ENCODE measurements at regions not wholly inside any gene's neighbourhood (a gene's known extent, or its start where the extent isn't known, plus 50 kb on each side); places are given as distances from the start of the nearest gene placed in this dataset.

DNA sequence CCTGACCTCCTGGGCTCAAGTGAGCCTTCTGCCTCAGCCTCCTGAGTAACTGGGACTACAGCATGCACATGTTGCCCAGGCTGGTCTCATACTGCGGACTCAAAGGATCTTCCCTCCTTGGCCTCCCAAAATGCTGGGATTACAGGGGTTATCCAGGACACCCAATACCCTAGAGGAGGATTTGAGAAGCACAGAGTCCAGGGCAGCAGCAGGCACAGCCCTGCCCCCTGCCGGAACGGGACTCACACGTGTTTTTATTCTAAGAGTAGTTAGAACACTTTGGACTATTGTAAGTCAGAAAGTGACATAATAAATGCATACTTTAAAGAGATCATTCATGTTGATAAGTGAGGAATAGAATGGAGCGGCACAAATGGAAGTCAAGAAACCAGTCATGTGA is 80.2 kb downstream of the C6orf118 start:
- WGBS (ENCODE audit: insufficient coverage): no CpG with 5 or more reads among the region's 5 CpGs
- Histone ChIP-seq H3K4me1 (ENCODE audit: control insufficient read depth, insufficient read depth, low read length) (peaks cover 16% of the 10 kb centered on the region), H3K4me3 (ENCODE audit: low read length) (no peak overlapping the region), H3K27me3 (ENCODE audit: control insufficient read depth, insufficient read depth, low read length) (no peaks in the 10 kb centered on the region), H3K9me3 (replicated peaks; ENCODE audit: control insufficient read depth, low read depth, low read length) (no peaks in the 10 kb centered on the region), H3K36me3 (ENCODE audit: control insufficient read depth, insufficient read depth, low read length) (no peaks in the 10 kb centered on the region), H3K27ac (ENCODE audit: low read length) (no peak overlapping the region)
- DNase-seq: no peak

GRCh38 chr6:165227644-165228329 is 81.6 kb downstream of the C6orf118 start:
- H3K4me3 ChIP-seq (ENCODE audit: low read length): no peak overlapping the region
- H3K36me3 ChIP-seq (ENCODE audit: control insufficient read depth, insufficient read depth, low read length): no peaks in the 10 kb centered on the region
- WGBS (ENCODE audit: insufficient coverage): 60% methylated on average over 6 of the region's 10 CpGs
- no peaks in the 10 kb centered on the region for H3K27me3 ChIP-seq (ENCODE audit: control insufficient read depth, insufficient read depth, low read length)
- peaks cover 12% of the 10 kb centered on the region for H3K4me1 ChIP-seq (ENCODE audit: control insufficient read depth, insufficient read depth, low read length)
- DNase-seq: no peak
- no peaks in the 10 kb centered on the region for H3K9me3 ChIP-seq (replicated peaks; ENCODE audit: control insufficient read depth, low read depth, low read length)
- no peak overlapping the region for H3K27ac ChIP-seq (ENCODE audit: low read length)

GRCh38 chr6:165223736-165224135 is 85.7 kb downstream of the C6orf118 start:
- no peaks in the 10 kb centered on the region for H3K36me3 ChIP-seq (ENCODE audit: control insufficient read depth, insufficient read depth, low read length)
- WGBS (ENCODE audit: insufficient coverage): 67% methylated on average over 1 of the region's 1 CpG
- no peaks in the 10 kb centered on the region for H3K4me1 ChIP-seq (ENCODE audit: control insufficient read depth, insufficient read depth, low read length)
- no peak overlapping the region for H3K27ac ChIP-seq (ENCODE audit: low read length)
- H3K27me3 ChIP-seq (ENCODE audit: control insufficient read depth, insufficient read depth, low read length): no peaks in the 10 kb centered on the region
- H3K4me3 ChIP-seq (ENCODE audit: low read length): no peak overlapping the region
- H3K9me3 ChIP-seq (replicated peaks; ENCODE audit: control insufficient read depth, low read depth, low read length): peaks cover 2% of the 10 kb centered on the region
- no peak for DNase-seq

DNA sequence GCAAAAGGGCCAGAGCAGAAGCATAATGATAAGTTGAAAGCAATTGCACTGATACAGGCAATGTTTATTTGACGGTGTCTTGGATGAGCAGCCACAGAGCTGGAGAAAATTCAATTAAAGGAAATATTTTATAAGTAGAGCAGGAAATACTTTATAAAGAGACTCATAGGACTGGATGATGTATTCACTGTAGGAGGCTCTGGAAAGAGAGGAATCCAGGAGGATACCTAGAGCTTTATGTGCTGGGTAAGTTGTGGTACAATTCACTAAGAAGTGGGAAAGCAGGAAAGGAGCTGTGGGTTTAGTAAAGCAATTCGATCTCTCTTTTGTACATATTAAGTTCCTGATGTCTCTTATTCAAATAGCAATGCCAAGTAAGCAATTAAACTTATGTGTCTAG is 86.3 kb downstream of the C6orf118 start:
- Histone ChIP-seq H3K27ac (ENCODE audit: low read length) (no peak overlapping the region), H3K36me3 (ENCODE audit: control insufficient read depth, insufficient read depth, low read length) (no peaks in the 10 kb centered on the region), H3K4me3 (ENCODE audit: low read length) (no peak overlapping the region), H3K27me3 (ENCODE audit: control insufficient read depth, insufficient read depth, low read length) (no peaks in the 10 kb centered on the region), H3K4me1 (ENCODE audit: control insufficient read depth, insufficient read depth, low read length) (no peaks in the 10 kb centered on the region), H3K9me3 (replicated peaks; ENCODE audit: control insufficient read depth, low read depth, low read length) (peaks cover 2% of the 10 kb centered on the region)
- WGBS (ENCODE audit: insufficient coverage): 86% methylated on average over 1 of the region's 2 CpGs
- no peak for DNase-seq

- H3K4me1 ChIP-seq (ENCODE audit: control insufficient read depth, insufficient read depth, low read length): no peaks in the 10 kb centered on the region
- DNase-seq: peak; percentile 33
- no peak overlapping the region for H3K27ac ChIP-seq (ENCODE audit: low read length)
- no peaks in the 10 kb centered on the region for H3K36me3 ChIP-seq (ENCODE audit: control insufficient read depth, insufficient read depth, low read length)
- peaks cover 2% of the 10 kb centered on the region for H3K9me3 ChIP-seq (replicated peaks; ENCODE audit: control insufficient read depth, low read depth, low read length)
- WGBS (ENCODE audit: insufficient coverage): 86% methylated on average over 5 of the region's 5 CpGs
- H3K4me3 ChIP-seq (ENCODE audit: low read length): no peak overlapping the region
- no peaks in the 10 kb centered on the region for H3K27me3 ChIP-seq (ENCODE audit: control insufficient read depth, insufficient read depth, low read length)
These were observed 86.9 kb downstream of the C6orf118 start for GRCh38 chr6:165222315-165223025.

GRCh38 chr6:165220045-165220444 is 89.4 kb downstream of the C6orf118 start:
- H3K4me1 ChIP-seq (ENCODE audit: control insufficient read depth, insufficient read depth, low read length): no peaks in the 10 kb centered on the region
- peaks cover 2% of the 10 kb centered on the region for H3K9me3 ChIP-seq (replicated peaks; ENCODE audit: control insufficient read depth, low read depth, low read length)
- no peaks in the 10 kb centered on the region for H3K27me3 ChIP-seq (ENCODE audit: control insufficient read depth, insufficient read depth, low read length)
- DNase-seq: no peak
- H3K4me3 ChIP-seq (ENCODE audit: low read length): no peak overlapping the region
- H3K36me3 ChIP-seq (ENCODE audit: control insufficient read depth, insufficient read depth, low read length): no peaks in the 10 kb centered on the region
- 60% methylated on average over 1 of the region's 5 CpGs for WGBS (ENCODE audit: insufficient coverage)
- no peak overlapping the region for H3K27ac ChIP-seq (ENCODE audit: low read length)

DNA sequence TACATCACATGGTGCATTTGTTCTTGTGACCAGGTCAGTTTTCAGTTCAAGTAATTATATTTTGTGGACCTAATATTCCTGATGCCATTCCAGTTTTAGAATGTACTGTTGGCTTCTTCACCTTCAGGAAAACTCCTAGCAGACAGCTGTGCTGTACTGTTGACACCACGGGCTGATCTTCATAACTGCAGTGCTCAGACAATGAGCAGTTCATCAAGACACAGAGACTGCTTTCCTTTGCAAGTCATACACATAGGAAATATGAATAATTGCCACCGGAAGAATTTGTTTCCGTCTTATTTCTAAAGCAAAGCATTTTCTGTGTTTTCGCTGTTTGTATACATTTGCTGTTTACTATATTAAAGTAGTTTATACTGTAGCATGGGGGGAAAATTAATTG is 89.8 kb downstream of the C6orf118 start:
- no CpG with 5 or more reads among the region's 4 CpGs for whole genome bisulfite sequencing (ENCODE audit: insufficient coverage)
- Histone ChIP-seq H3K4me3 (ENCODE audit: low read length) (no peak overlapping the region), H3K36me3 (ENCODE audit: control insufficient read depth, insufficient read depth, low read length) (no peaks in the 10 kb centered on the region), H3K9me3 (replicated peaks; ENCODE audit: control insufficient read depth, low read depth, low read length) (peaks cover 2% of the 10 kb centered on the region), H3K4me1 (ENCODE audit: control insufficient read depth, insufficient read depth, low read length) (no peaks in the 10 kb centered on the region), H3K27me3 (ENCODE audit: control insufficient read depth, insufficient read depth, low read length) (no peaks in the 10 kb centered on the region), H3K27ac (ENCODE audit: low read length) (no peak overlapping the region)
- no peak for DNase-seq

GRCh38 chr6:165218829-165219228 is 90.6 kb downstream of the C6orf118 start:
- Histone ChIP-seq H3K27me3 (ENCODE audit: control insufficient read depth, insufficient read depth, low read length) (no peaks in the 10 kb centered on the region), H3K9me3 (replicated peaks; ENCODE audit: control insufficient read depth, low read depth, low read length) (peaks cover 2% of the 10 kb centered on the region), H3K36me3 (ENCODE audit: control insufficient read depth, insufficient read depth, low read length) (no peaks in the 10 kb centered on the region), H3K4me3 (ENCODE audit: low read length) (no peak overlapping the region), H3K4me1 (ENCODE audit: control insufficient read depth, insufficient read depth, low read length) (no peaks in the 10 kb centered on the region), H3K27ac (ENCODE audit: low read length) (no peak overlapping the region)
- DNase-seq: no peak
- WGBS (ENCODE audit: insufficient coverage): no CpG with 5 or more reads among the region's 3 CpGs

DNA sequence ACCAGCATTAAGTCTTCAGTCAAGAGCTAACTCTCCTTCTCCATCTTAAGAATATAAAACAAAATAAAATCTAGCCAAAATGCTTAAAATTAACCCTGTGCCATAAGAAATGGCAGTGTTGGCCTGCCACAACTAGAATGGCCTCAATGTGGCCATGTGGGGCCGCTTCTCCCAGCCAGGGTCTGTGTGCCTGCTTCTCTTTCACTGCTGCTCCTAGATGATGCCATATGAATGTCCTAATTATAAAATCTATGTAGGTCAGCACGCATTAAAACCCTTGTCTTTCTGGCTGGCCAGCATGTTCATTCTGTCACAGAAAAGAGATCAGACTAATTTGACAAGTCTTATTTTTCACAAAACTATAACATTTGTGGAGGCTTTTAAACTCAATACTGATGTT is 102.6 kb downstream of the C6orf118 start:
- Histone ChIP-seq H3K36me3 (ENCODE audit: control insufficient read depth, insufficient read depth, low read length) (no peaks in the 10 kb centered on the region), H3K27me3 (ENCODE audit: control insufficient read depth, insufficient read depth, low read length) (no peaks in the 10 kb centered on the region), H3K4me1 (ENCODE audit: control insufficient read depth, insufficient read depth, low read length) (no peaks in the 10 kb centered on the region), H3K4me3 (ENCODE audit: low read length) (no peak overlapping the region), H3K27ac (ENCODE audit: low read length) (no peak overlapping the region), H3K9me3 (replicated peaks; ENCODE audit: control insufficient read depth, low read depth, low read length) (no peaks in the 10 kb centered on the region)
- WGBS (ENCODE audit: insufficient coverage): no CpG with 5 or more reads among the region's 2 CpGs
- no peak for DNase-seq

DNA sequence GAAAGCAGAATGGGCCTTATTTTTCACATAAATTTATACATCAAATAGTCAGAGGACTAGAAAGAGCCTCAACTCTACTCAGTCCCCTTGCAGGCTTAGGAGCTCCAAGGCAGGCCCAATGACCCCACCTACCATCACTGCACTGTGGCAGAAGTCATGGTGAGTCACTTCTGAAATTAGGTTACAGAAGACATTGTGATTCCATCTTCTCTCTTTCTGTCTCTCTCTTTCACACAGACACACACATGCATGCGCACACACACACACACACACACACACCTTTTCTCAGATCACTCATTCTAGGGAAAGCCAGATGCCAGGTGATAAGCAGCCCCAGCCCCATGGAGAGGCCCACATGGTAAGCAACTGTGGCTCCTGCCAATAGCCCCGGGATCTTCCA is 103.8 kb downstream of the C6orf118 start:
- H3K27me3 ChIP-seq (ENCODE audit: control insufficient read depth, insufficient read depth, low read length): no peaks in the 10 kb centered on the region

More for the DNA sequence above, 103.8 kb downstream of the C6orf118 start:
- H3K4me3 ChIP-seq (ENCODE audit: low read length): no peak overlapping the region
- 75% methylated on average over 2 of the region's 2 CpGs for WGBS (ENCODE audit: insufficient coverage)
- no peaks in the 10 kb centered on the region for H3K36me3 ChIP-seq (ENCODE audit: control insufficient read depth, insufficient read depth, low read length)
- DNase-seq: no peak
- no peak overlapping the region for H3K27ac ChIP-seq (ENCODE audit: low read length)
- H3K4me1 ChIP-seq (ENCODE audit: control insufficient read depth, insufficient read depth, low read length): no peaks in the 10 kb centered on the region
- H3K9me3 ChIP-seq (replicated peaks; ENCODE audit: control insufficient read depth, low read depth, low read length): no peaks in the 10 kb centered on the region

Measured in muscle of leg (tissue), 3 donors.